ENCODE measurements at regions not wholly inside any gene's neighbourhood (a gene's known extent, or its start where the extent isn't known, plus 50 kb on each side); places are given as distances from the start of the nearest gene placed in this dataset.

- no peak for DNase-seq
Measured at GRCh38 chr2:176956791-176957190, 255.8 kb upstream of the HNRNPA3 start.

- no peak for DNase-seq
Measured at GRCh38 chr2:176959614-176960013, 253.0 kb upstream of the HNRNPA3 start.

GRCh38 chr2:176960061-176960460 lies 252.5 kb upstream of the HNRNPA3 start:
- DNase-seq, result no peak

GRCh38 chr2:176960736-176961520 lies 251.7 kb upstream of the HNRNPA3 start:
- no peak for DNase-seq

- no peak for DNase-seq
Measured at GRCh38 chr2:176961775-176962619, 250.6 kb upstream of the HNRNPA3 start.

GRCh38 chr2:176963568-176964287 lies 248.9 kb upstream of the HNRNPA3 start:
- DNase-seq, result no peak

- no peak for DNase-seq
Measured at GRCh38 chr2:176967911-176968450, 244.6 kb upstream of the HNRNPA3 start.

GRCh38 chr2:176969642-176970359 lies 242.8 kb upstream of the HNRNPA3 start:
- DNase-seq, result no peak

GRCh38 chr2:176976736-176977685 lies 235.6 kb upstream of the HNRNPA3 start:
- DNase-seq, result no peak

GRCh38 chr2:176978921-176979320 lies 233.7 kb upstream of the HNRNPA3 start:
- no peak for DNase-seq

GRCh38 chr2:176979981-176980710 lies 232.4 kb upstream of the HNRNPA3 start:
- no peak for DNase-seq

GRCh38 chr2:176984987-176985386 lies 227.6 kb upstream of the HNRNPA3 start:
- no peak for DNase-seq

- DNase-seq, result no peak
Measured at GRCh38 chr2:176985871-176986270, 226.7 kb upstream of the HNRNPA3 start.

- peak; percentile 21 for DNase-seq
Measured at GRCh38 chr2:176986487-176986886, 226.1 kb upstream of the HNRNPA3 start.

- DNase-seq, result no peak
Measured at GRCh38 chr2:176991411-176991810, 221.2 kb upstream of the HNRNPA3 start.

GRCh38 chr2:176997074-176997791 lies 215.4 kb upstream of the HNRNPA3 start:
- DNase-seq, result peak; percentile 98

GRCh38 chr2:176997792-176998169 lies 214.8 kb upstream of the HNRNPA3 start:
- no peak for DNase-seq

GRCh38 chr2:176999301-176999700 lies 213.3 kb upstream of the HNRNPA3 start:
- DNase-seq, result peak; percentile 88

- DNase-seq, result no peak
Measured at GRCh38 chr2:177000061-177000714, 212.4 kb upstream of the HNRNPA3 start.

Data from fibroblast of skin of right biceps (primary cell).